Endothelial cell of umbilical vein (primary cell): ENCODE measurements at regions not wholly inside any gene's neighbourhood (a gene's known extent, or its start where the extent isn't known, plus 50 kb on each side); places are given as distances from the start of the nearest gene placed in this dataset.

Experiments used
- BruUV-seq: library from RNA; stranded (reverse); fragments of 400-500 nt; replicated peaks from 2 replicates; lab custom pipeline; 2021; lab: Mats Ljungman, UMichigan
- CTCF ChIA-PET: fragments of 300-600, 350-600 bp; sonication (Branson Sonifier 250); formaldehyde crosslinking; loops from one replicate; lab custom pipeline; 2021; ENCODE audit warnings: antibody characterized with exemption, inconsistent platforms; lab: Charles Lee
- POLR2A ChIA-PET: fragments of 300-600, 350-600 bp; sonication (Branson Sonifier 250); formaldehyde crosslinking; loops from one replicate; lab custom pipeline; 2021; ENCODE audit warnings: antibody characterized with exemption, inconsistent platforms; lab: Charles Lee
- DNase-seq: peaks from one replicate; pipeline ENCODE4 v3.0.0-alpha.2; 2011; ENCODE audit warnings: low read depth, low spot score
- FAIRE-seq: peaks from 2 replicates; lab custom pipeline; 2011; peaks lifted over from hg19 to GRCh38; lab: Jason Lieb, UNC
- H2AFZ ChIP-seq: 2 replicates; pipeline ENCODE4 v1.6.0; 2012; ENCODE audit warnings: low read depth, low read length, control low read depth, inconsistent platforms
- H3K27ac ChIP-seq: 2 replicates; pipeline ENCODE4 v1.5.1; 2011; ENCODE audit warnings: low read depth, mild to moderate bottlenecking, control low read depth, low read length, moderate library complexity; ENCODE audit not compliant: insufficient read depth
- H3K27me3 ChIP-seq, 2 experiments: 2 replicates each; pipeline versions ENCODE4 v1.6.0 to v1.6.1; 2011; ENCODE audit warnings: low read length in 2 of 2, mixed read lengths in 1 of 2; ENCODE audit not compliant: control insufficient read depth in 2 of 2, insufficient read depth in 2 of 2
- H3K36me3 ChIP-seq, 2 experiments: 2 replicates in 1 of 2; 3 replicates in 1 of 2; pipeline ENCODE4 v1.5.1; 2011; ENCODE audit warnings: low read length in 2 of 2, mild to moderate bottlenecking in 1 of 2, moderate library complexity in 1 of 2; ENCODE audit not compliant: control insufficient read depth in 2 of 2, insufficient read depth in 2 of 2; ENCODE audit errors: extremely low read depth in 1 of 2
- H3K4me1 ChIP-seq: 3 replicates; pipeline ENCODE4 v1.5.1; 2011; ENCODE audit warnings: mild to moderate bottlenecking, low read length; ENCODE audit not compliant: control insufficient read depth, insufficient read depth; ENCODE audit errors: extremely low read depth
- H3K4me2 ChIP-seq: 2 replicates; pipeline ENCODE4 v1.6.1; 2011; ENCODE audit warnings: low read length, control low read depth, mixed read lengths; ENCODE audit not compliant: insufficient read depth
- H3K4me3 ChIP-seq, 3 experiments: fragments of 200-600 bp in 1 of 3; sonication (generic), shearing (Covaris generic) in 1 of 3; replicated peaks in 1 of 3; 2 replicates each; pipeline ENCODE4 v1.5.1; 2011 to 2016; ENCODE audit warnings: control low read depth in 3 of 3, low read length in 3 of 3, mild to moderate bottlenecking in 2 of 3, inconsistent platforms in 1 of 3, low read depth in 1 of 3, moderate library complexity in 1 of 3; ENCODE audit not compliant: insufficient read depth in 1 of 3
- H3K79me2 ChIP-seq: 2 replicates; pipeline ENCODE4 v1.6.0; 2012; ENCODE audit warnings: low read length, inconsistent platforms; ENCODE audit not compliant: control insufficient read depth, insufficient read depth
- H3K9ac ChIP-seq: replicated peaks from 2 replicates; pipeline ENCODE3; 2011; ENCODE audit warnings: low read length, control low read depth; ENCODE audit not compliant: insufficient read depth; ENCODE audit errors: extremely low read depth
- H3K9me1 ChIP-seq: replicated peaks from 3 replicates; pipeline ENCODE4 v1.6.0; 2011; ENCODE audit warnings: mild to moderate bottlenecking, low read length; ENCODE audit not compliant: control insufficient read depth, insufficient read depth; ENCODE audit errors: extremely low read depth
- H3K9me3 ChIP-seq: replicated peaks from 2 replicates; pipeline ENCODE4 v1.5.1; 2012; ENCODE audit warnings: low read length, inconsistent platforms; ENCODE audit not compliant: control insufficient read depth, insufficient read depth
- H4K20me1 ChIP-seq: replicated peaks from 2 replicates; pipeline ENCODE3; 2011; ENCODE audit warnings: mild to moderate bottlenecking, low read length; ENCODE audit not compliant: control insufficient read depth, insufficient read depth; ENCODE audit errors: extremely low read depth
- EZH2 ChIP-seq: IDR thresholded peaks from 2 replicates; pipeline ENCODE4 v1.6.1; 2012; ENCODE audit warnings: borderline replicate concordance, low read depth, mild to moderate bottlenecking, moderate library complexity, low read length, inconsistent platforms; ENCODE audit not compliant: severe bottlenecking
- FOS ChIP-seq: IDR thresholded peaks from 2 replicates; pipeline ENCODE4 v1.6.1; 2011; ENCODE audit warnings: mild to moderate bottlenecking, low read length, moderate library complexity, borderline replicate concordance; ENCODE audit not compliant: insufficient read depth
- GATA2 ChIP-seq: IDR thresholded peaks from 2 replicates; pipeline ENCODE4 v1.7.0; 2011; ENCODE audit warnings: low read depth, mild to moderate bottlenecking, moderate library complexity, mixed read lengths, low read length; ENCODE audit not compliant: insufficient read length, insufficient read depth
- JUN ChIP-seq: IDR thresholded peaks from 2 replicates; pipeline ENCODE4 v1.6.1; 2011; ENCODE audit warnings: borderline replicate concordance, low read depth; ENCODE audit not compliant: insufficient read length, insufficient read depth
- MYC ChIP-seq: IDR thresholded peaks from one replicate; pipeline ENCODE4 v1.6.1; 2011; ENCODE audit warnings: mild to moderate bottlenecking, low read depth, low read length
- POLR2A ChIP-seq: IDR thresholded peaks from 2 replicates; pipeline ENCODE4 v1.6.1; 2012; ENCODE audit warnings: low read depth, mild to moderate bottlenecking, control low read depth, low read length
- POLR2AphosphoS5 ChIP-seq: IDR thresholded peaks from 2 replicates; pipeline ENCODE4 v1.6.1; 2012; ENCODE audit warnings: low read depth, mild to moderate bottlenecking, control low read depth, low read length, moderate library complexity; ENCODE audit not compliant: insufficient read depth
- dilution Hi-C: fragments of 300-500 bp; cut with MboI; formaldehyde crosslinking; loops from one replicate; pipeline ENCODE4 v1.15.0; 2019; ENCODE audit warnings: low sequenced_read_pairs; ENCODE audit not compliant: extremely low pct_ligation_motif_present
- intact Hi-C: fragments of 100-400 bp; cut with micrococcal nuclease; formaldehyde crosslinking; loops from one replicate; pipeline ENCODE4 v1.10.0; 2022
- TF ChIP-seq, protein P1 (sequence below): IDR thresholded peaks from 2 replicates; pipeline ENCODE4 v1.6.1; 2011; ENCODE audit not compliant: insufficient read depth, insufficient read length
- TF ChIP-seq, protein P2 (sequence below), 2 donors: IDR thresholded peaks; 1 replicate in 1 of 2; 2 replicates in 1 of 2; pipeline ENCODE4 v1.5.1; 2011; ENCODE audit warnings: low read length in 2 of 2, mild to moderate bottlenecking in 2 of 2, moderate library complexity in 2 of 2, control low read depth in 1 of 2, inconsistent platforms in 1 of 2, low read depth in 1 of 2; ENCODE audit not compliant: insufficient read depth in 1 of 2; ENCODE audit errors: extremely low read depth in 1 of 2

DNA sequence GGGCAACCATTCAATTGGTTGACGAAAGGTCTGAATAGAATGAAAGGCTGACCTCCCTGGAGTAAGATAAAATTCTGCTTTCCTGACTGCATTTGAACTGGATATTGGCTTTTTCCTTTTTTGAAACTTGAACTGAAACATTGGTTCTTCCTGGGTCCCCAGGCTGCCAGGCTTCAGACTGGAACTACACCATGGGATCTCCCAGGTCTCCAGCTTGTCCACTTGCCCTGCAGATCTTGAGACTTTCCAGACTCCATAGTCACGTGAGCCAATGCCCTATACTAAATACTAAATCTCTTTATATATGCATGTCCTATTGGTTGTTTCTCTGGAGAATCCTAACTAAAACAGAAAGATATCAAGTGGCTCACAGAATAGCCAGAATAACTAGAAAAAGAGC, 118.7 kb upstream of the KRR1 start:
- no peaks in the 10 kb centered on the region for H3K27me3 ChIP-seq
- no TSS peak for BruUV-seq
- CTCF ChIA-PET: interaction anchor here (1.5 kb wide), 1 partner anchor 9 kb away, joined by 5 read pairs; no protein-coding TSS in a partner anchor
- H3K27ac ChIP-seq: no peak overlapping the region
- H3K4me2 ChIP-seq: no peak overlapping the region
- dilution Hi-C loops (no loop called here), intact Hi-C loops (loop anchor here (5.0 kb wide), 1 partner anchor 302 kb away; no protein-coding TSS in a partner anchor)
- H3K4me1 ChIP-seq: peaks cover 14% of the 10 kb centered on the region
- H2AFZ ChIP-seq: no peak overlapping the region
- H3K36me3 ChIP-seq: no peaks in the 10 kb centered on the region
- H4K20me1 ChIP-seq: no peaks in the 10 kb centered on the region
- H3K9me1 ChIP-seq: no peaks in the 10 kb centered on the region
- H3K4me3 ChIP-seq: no peak overlapping the region
- DNase-seq: no peak
- H3K9ac ChIP-seq: no peak overlapping the region
- H3K79me2 ChIP-seq: no peaks in the 10 kb centered on the region
- POLR2A ChIA-PET: no interaction called here
- FAIRE-seq: no peak
- TF ChIP-seq, protein P1, sequence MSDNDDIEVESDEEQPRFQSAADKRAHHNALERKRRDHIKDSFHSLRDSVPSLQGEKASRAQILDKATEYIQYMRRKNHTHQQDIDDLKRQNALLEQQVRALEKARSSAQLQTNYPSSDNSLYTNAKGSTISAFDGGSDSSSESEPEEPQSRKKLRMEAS: no peak
- H3K9me3 ChIP-seq: no peaks in the 10 kb centered on the region

DNA sequence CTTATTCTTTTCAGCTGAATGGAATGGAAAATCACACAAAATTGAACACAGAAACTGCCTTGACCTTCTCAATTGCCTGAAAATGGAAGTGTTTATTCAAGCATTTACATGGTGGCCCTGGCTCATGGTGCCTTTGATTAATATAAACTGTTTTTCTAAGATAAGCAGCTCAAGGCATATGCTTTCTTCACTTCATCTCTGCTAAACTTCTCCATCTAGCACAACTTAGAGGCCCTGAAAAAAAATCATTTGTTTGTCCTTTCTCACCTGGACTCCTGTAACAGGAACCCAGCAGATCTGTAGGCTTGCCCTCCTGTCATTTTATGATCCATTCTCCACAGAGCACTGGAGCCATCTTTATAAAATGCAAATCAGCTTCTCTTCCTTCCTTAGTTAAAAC, 117.5 kb upstream of the KRR1 start:
- no peaks in the 10 kb centered on the region for H3K9me1 ChIP-seq
- H3K4me2 ChIP-seq: no peak overlapping the region
- H2AFZ ChIP-seq: no peak overlapping the region
- H3K27me3 ChIP-seq: no peaks in the 10 kb centered on the region
- H4K20me1 ChIP-seq: no peaks in the 10 kb centered on the region
- H3K79me2 ChIP-seq: no peaks in the 10 kb centered on the region
- ChIA-PET POLR2A (no interaction called here), CTCF (interaction anchor here (0.8 to 1.0 kb wide), 2 partner anchors 10 to 38 kb away, joined by 3 to 4 read pairs; no protein-coding TSS in a partner anchor)
- H3K9ac ChIP-seq: no peak overlapping the region
- BruUV-seq: no TSS peak
- TF ChIP-seq FOS: no peak
- TF ChIP-seq MYC: no peak
- no peak for TF ChIP-seq EZH2
- TF ChIP-seq JUN: no peak
- TF ChIP-seq GATA2: no peak
- TF ChIP-seq POLR2A: no peak
- TF ChIP-seq, protein P2, sequence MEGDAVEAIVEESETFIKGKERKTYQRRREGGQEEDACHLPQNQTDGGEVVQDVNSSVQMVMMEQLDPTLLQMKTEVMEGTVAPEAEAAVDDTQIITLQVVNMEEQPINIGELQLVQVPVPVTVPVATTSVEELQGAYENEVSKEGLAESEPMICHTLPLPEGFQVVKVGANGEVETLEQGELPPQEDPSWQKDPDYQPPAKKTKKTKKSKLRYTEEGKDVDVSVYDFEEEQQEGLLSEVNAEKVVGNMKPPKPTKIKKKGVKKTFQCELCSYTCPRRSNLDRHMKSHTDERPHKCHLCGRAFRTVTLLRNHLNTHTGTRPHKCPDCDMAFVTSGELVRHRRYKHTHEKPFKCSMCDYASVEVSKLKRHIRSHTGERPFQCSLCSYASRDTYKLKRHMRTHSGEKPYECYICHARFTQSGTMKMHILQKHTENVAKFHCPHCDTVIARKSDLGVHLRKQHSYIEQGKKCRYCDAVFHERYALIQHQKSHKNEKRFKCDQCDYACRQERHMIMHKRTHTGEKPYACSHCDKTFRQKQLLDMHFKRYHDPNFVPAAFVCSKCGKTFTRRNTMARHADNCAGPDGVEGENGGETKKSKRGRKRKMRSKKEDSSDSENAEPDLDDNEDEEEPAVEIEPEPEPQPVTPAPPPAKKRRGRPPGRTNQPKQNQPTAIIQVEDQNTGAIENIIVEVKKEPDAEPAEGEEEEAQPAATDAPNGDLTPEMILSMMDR (IDR thresholded peaks at IDR 0.05; ENCODE audit: extremely low read depth in 1 of 2, insufficient read depth in 1 of 2, low read depth in 1 of 2, low read length in 2 of 2): no peak
- TF ChIP-seq, protein P1: no peak
- TF ChIP-seq POLR2AphosphoS5: no peak
- H3K4me1 ChIP-seq: peaks cover 6% of the 10 kb centered on the region
- FAIRE-seq (no peak), DNase-seq (no peak)
- no peak overlapping the region for H3K27ac ChIP-seq
- intact Hi-C loops (no loop called here), dilution Hi-C loops (no loop called here)
- H3K4me3 ChIP-seq: no peak overlapping the region
- H3K9me3 ChIP-seq: no peaks in the 10 kb centered on the region
- H3K36me3 ChIP-seq: no peaks in the 10 kb centered on the region
